HG03159 (cell line): ENCODE measurements at regions not wholly inside any gene's neighbourhood (a gene's known extent, or its start where the extent isn't known, plus 50 kb on each side); places are given as distances from the start of the nearest gene placed in this dataset.
"Not testable (repeated sequence)": the region's sequence is repeated elsewhere in the genome, so short reads cannot be mapped to it uniquely, and the experiment has no call there.

ENCODE experiments used
- ATAC-seq: cut with Tn5 transposase; IDR thresholded peaks from one replicate; pipeline ENCODE4 v1.9.1; 2021; ENCODE audit warnings: mild to moderate bottlenecking, moderate library complexity; ENCODE audit not compliant: unreplicated experiment

GRCh38 chr5:143898916-143899591, 87.1 kb downstream of the HMHB1 start:
- ATAC-seq = no peak

GRCh38 chr5:143908959-143909358, 97.0 kb downstream of the HMHB1 start:
- ATAC-seq = no peak

- ATAC-seq = no peak
These were observed 101.2 kb downstream of the HMHB1 start for GRCh38 chr5:143913008-143913752.

GRCh38 chr5:143914756-143915155, 102.8 kb downstream of the HMHB1 start:
- no peak for ATAC-seq

GRCh38 chr5:143916451-143916850, 104.5 kb downstream of the HMHB1 start:
- no peak for ATAC-seq

GRCh38 chr5:143918961-143919360, 107.0 kb downstream of the HMHB1 start:
- ATAC-seq = no peak

GRCh38 chr5:143920772-143921171, 108.8 kb downstream of the HMHB1 start:
- ATAC-seq = no peak

GRCh38 chr5:143921525-143922311, 109.8 kb downstream of the HMHB1 start:
- no peak for ATAC-seq

- ATAC-seq = no peak
These were observed 110.8 kb downstream of the HMHB1 start for GRCh38 chr5:143922718-143923117.

GRCh38 chr5:143923634-143924266, 111.8 kb downstream of the HMHB1 start:
- ATAC-seq = peak; percentile 70

GRCh38 chr5:143924311-143924978, 112.5 kb downstream of the HMHB1 start:
- ATAC-seq = no peak

- not testable (repeated sequence) for ATAC-seq
These were observed 113.0 kb downstream of the HMHB1 start for GRCh38 chr5:143924979-143925325.

GRCh38 chr5:143929486-143929885, 117.5 kb downstream of the HMHB1 start:
- ATAC-seq = no peak

- no peak for ATAC-seq
These were observed 118.6 kb downstream of the HMHB1 start for GRCh38 chr5:143930561-143930960.

GRCh38 chr5:143931476-143931875, 119.5 kb downstream of the HMHB1 start:
- ATAC-seq = no peak

- ATAC-seq = no peak
These were observed 120.0 kb downstream of the HMHB1 start for GRCh38 chr5:143931986-143932385.

GRCh38 chr5:143932584-143932983, 120.6 kb downstream of the HMHB1 start:
- ATAC-seq = no peak

GRCh38 chr5:143933451-143933850, 121.5 kb downstream of the HMHB1 start:
- no peak for ATAC-seq

GRCh38 chr5:143934821-143935220, 122.9 kb downstream of the HMHB1 start:
- ATAC-seq = no peak

GRCh38 chr5:143938230-143938629, 126.3 kb downstream of the HMHB1 start:
- ATAC-seq = no peak

- no peak for ATAC-seq
These were observed 134.9 kb downstream of the HMHB1 start for GRCh38 chr5:143946837-143947236.
